Fibroblast of mammary gland (primary cell): ENCODE measurements at regions not wholly inside any gene's neighbourhood (a gene's known extent, or its start where the extent isn't known, plus 50 kb on each side); places are given as distances from the start of the nearest gene placed in this dataset.

ENCODE experiments used
- DNase-seq: peaks from one replicate; pipeline ENCODE4 v3.0.0-alpha.2; 2010; ENCODE audit warnings: low read depth
- H3K4me3 ChIP-seq: 2 replicates; pipeline ENCODE4 v1.5.1; 2011; ENCODE audit warnings: low read depth, mild to moderate bottlenecking, low read length, moderate library complexity; ENCODE audit not compliant: control insufficient read depth
- TF ChIP-seq, protein P1 (sequence below): conservative IDR thresholded peaks from 2 replicates; pipeline ENCODE4 v1.5.1; 2011; ENCODE audit warnings: low read depth, low read length, inconsistent platforms; ENCODE audit not compliant: control insufficient read depth, insufficient read depth

DNA sequence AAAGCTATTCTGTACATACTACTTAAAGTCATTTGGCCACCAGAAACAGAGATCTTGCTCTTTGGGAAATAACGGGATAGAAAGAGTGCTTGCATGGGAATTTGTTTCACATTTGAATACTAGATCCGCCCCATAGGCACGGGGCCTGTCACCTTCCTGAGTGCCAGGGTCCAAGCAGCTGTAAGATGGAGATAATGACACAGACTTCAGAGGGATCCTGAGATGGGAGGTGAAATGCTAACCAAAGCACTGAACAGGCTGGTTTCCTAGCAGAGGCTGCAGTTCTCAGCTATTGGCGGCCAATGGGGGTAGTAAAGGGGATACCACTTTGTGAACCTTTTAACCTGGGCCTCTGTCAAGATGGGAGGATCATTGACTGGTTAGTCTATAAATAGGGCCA is 225.4 kb downstream of the IRF8 start:
- TF ChIP-seq, protein P1, sequence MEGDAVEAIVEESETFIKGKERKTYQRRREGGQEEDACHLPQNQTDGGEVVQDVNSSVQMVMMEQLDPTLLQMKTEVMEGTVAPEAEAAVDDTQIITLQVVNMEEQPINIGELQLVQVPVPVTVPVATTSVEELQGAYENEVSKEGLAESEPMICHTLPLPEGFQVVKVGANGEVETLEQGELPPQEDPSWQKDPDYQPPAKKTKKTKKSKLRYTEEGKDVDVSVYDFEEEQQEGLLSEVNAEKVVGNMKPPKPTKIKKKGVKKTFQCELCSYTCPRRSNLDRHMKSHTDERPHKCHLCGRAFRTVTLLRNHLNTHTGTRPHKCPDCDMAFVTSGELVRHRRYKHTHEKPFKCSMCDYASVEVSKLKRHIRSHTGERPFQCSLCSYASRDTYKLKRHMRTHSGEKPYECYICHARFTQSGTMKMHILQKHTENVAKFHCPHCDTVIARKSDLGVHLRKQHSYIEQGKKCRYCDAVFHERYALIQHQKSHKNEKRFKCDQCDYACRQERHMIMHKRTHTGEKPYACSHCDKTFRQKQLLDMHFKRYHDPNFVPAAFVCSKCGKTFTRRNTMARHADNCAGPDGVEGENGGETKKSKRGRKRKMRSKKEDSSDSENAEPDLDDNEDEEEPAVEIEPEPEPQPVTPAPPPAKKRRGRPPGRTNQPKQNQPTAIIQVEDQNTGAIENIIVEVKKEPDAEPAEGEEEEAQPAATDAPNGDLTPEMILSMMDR: no peak
- no peak for DNase-seq
- no peak overlapping the region for H3K4me3 ChIP-seq

DNA sequence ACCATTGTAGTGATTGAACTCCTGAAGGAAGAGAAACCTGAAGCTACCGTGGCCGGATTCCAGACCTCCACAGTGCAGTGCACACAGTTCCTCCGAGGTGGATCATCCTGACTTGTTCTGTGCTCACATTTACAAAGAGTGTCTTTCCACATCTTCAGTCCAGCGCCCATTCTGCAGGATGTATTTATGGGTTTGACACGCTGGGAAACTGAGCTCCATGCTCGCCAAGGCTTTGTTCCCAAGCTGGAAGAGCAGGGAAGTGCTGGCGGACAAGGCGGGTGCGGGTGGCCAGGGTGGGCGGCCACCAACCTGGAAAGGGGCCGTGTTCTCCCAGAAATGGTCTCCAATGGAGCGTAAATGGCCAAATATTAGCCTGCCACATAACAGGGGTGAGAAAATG is 227.9 kb downstream of the IRF8 start:
- H3K4me3 ChIP-seq: no peak overlapping the region
- DNase-seq: no peak
- TF ChIP-seq, protein P1: no peak

DNA sequence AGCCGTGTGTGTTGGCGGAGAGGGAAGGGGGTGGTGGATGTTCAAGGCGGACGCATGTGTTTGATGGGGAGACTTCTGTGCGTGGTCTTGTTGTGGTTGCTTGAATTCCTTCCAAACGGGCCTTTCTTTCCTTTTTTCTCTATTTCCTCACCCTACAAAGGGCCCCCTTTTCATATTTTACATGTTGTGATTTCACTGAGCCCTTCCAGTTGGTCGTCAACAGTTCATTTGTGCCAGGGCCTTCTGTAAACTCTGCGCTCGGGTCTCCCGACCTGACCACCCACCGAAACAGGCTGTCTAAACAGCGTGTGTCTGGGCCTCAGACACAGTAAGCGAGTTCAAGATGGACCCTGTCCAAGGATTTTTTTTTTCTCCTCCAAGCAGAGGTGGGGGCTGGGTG is 228.4 kb downstream of the IRF8 start:
- TF ChIP-seq, protein P1: no peak
- no peak for DNase-seq
- H3K4me3 ChIP-seq: no peak overlapping the region

DNA sequence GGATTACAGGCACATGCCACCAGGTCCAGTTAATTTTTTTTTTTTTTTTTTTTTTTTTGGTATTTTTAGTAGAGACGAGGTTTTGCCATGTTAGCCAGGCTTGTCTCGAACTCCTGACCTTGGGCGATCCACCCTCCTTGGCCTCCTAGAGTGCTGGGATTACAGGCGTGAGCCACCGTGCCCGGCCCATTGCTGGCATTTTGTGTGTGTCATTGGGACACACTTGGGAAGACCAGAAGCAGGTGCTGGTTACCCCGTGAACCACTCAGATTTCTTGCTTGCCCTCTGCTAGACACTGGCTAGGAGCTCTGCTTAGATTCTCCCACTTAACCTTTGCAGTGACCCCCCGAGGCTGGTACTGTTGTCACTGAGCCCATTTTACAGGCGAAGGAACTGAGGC is 229.3 kb downstream of the IRF8 start:
- TF ChIP-seq, protein P1: no peak
- H3K4me3 ChIP-seq: no peak overlapping the region
- no peak for DNase-seq

DNA sequence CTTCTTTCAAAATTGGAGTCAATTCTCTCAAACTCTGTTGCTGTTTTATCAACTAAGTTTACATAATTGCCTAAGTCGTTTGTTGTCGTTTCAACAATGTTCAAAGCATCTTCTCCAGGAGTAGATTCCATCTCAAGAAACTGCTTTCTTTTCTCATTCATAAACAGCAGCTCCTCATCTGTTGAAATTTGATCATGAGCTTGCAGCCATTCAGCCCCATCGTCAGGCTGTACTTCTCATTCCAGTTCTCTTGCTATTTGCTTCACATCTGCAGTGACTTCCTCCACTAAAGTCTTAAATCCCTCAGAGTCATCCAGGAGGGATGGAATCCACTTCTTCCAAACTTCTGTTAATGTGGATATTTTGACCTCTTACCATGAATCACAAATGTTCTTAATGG is 230.6 kb downstream of the IRF8 start:
- no peak for DNase-seq
- no peak overlapping the region for H3K4me3 ChIP-seq
- TF ChIP-seq, protein P1: no peak

DNA sequence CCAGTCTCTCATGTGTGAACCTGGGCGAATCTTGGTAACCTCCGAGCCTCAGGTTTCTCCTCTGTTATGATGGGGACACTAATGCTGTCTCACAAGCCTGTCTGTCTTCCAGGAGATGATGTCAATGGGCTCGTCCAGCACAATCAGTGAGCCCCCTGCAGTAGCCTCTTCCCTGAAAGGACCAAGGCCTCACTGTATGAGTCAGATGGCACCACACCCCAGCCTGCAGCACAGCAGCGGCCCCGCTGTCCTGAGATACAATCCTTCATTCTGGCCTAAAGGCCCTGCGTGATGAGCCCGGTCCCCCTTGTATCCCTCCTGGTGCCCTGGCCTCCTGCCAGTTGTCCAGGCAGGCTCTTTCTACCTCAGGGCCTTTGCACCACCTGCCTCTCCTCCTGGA is 234.4 kb downstream of the IRF8 start:
- DNase-seq: no peak
- TF ChIP-seq, protein P1: no peak

DNA sequence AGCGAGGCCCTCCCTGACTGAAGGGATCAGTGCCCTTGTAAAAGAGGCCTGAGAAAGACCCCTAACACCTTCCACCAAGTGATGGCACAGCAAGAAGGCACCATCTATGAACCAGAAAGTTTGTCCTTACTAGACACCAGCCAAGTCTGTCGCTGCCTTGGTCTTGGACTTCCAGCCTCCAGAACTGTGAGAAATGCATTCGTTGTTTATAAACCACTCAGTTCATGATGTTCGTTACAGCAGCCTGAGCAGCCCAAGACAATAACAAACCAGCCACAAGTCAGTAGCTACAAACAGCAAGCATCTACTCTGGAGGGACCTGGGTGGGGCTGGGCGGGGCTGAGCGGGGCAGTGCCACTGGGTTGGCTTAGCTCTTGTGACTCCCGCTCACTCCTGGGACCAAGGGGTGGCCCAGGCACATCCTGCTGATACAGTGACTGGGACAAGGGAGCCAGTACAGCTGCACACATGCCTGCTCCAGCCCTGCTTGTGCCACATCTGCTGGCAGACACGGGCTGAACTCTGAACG is 234.9 kb downstream of the IRF8 start:
- TF ChIP-seq, protein P1: no peak
- H3K4me3 ChIP-seq: no peak overlapping the region
- DNase-seq: no peak

More for the DNA sequence above, 234.4 kb downstream of the IRF8 start:
- H3K4me3 ChIP-seq: no peak overlapping the region
